MM.1S (cell line): ENCODE measurements at regions not wholly inside any gene's neighbourhood (a gene's known extent, or its start where the extent isn't known, plus 50 kb on each side); places are given as distances from the start of the nearest gene placed in this dataset.

Experiments
- DNase-seq: peaks from one replicate; pipeline ENCODE4 v3.0.0-alpha.2; 2015
- H2AFZ ChIP-seq: fragments of 300-600 bp; sonication (generic); 2 replicates; pipeline ENCODE4 v1.6.0; 2016; ENCODE audit warnings: antibody characterized with exemption, low read length
- H3F3A ChIP-seq: fragments of 300-600 bp; sonication (generic); 2 replicates; pipeline ENCODE4 v1.6.1; 2016; ENCODE audit warnings: mild to moderate bottlenecking, antibody characterized with exemption, low read length, moderate library complexity, mixed read lengths; ENCODE audit not compliant: insufficient read depth
- H3K27ac ChIP-seq: fragments of 300-600 bp; sonication (generic); 2 replicates; pipeline ENCODE4 v1.5.1; 2016; ENCODE audit warnings: mild to moderate bottlenecking, low read length
- H3K27me3 ChIP-seq: fragments of 300-600 bp; sonication (generic); replicated peaks from 2 replicates; pipeline ENCODE4 v1.6.0; 2016; ENCODE audit warnings: low read length; ENCODE audit not compliant: insufficient read depth
- H3K36me3 ChIP-seq: fragments of 300-600 bp; sonication (generic); replicated peaks from 2 replicates; pipeline ENCODE4 v1.6.1; 2016; ENCODE audit warnings: mild to moderate bottlenecking, low read length, mixed read lengths; ENCODE audit not compliant: insufficient read depth
- H3K4me1 ChIP-seq: fragments of 300-600 bp; sonication (generic); 2 replicates; pipeline ENCODE4 v1.6.1; 2016; ENCODE audit warnings: low read length, mixed read lengths
- H3K4me2 ChIP-seq: fragments of 300-600 bp; sonication (generic); 2 replicates; pipeline ENCODE4 v1.6.0; 2016; ENCODE audit warnings: low read depth, low read length
- H3K4me3 ChIP-seq: fragments of 300-600 bp; sonication (generic); 2 replicates; pipeline ENCODE4 v1.5.1; 2016; ENCODE audit warnings: low read length, mixed read lengths
- H3K79me2 ChIP-seq: fragments of 300-600 bp; sonication (generic); 2 replicates; pipeline ENCODE4 v1.6.1; 2016; ENCODE audit warnings: mixed run types, low read length, mixed read lengths
- H3K9ac ChIP-seq: fragments of 300-600 bp; sonication (generic); 2 replicates; pipeline ENCODE4 v1.6.1; 2016; ENCODE audit warnings: low read length, mixed read lengths
- H3K9me2 ChIP-seq: fragments of 300-600 bp; sonication (generic); replicated peaks from 2 replicates; pipeline ENCODE4 v1.6.1; 2016; ENCODE audit warnings: mild to moderate bottlenecking, low read length, mixed read lengths; ENCODE audit not compliant: insufficient read depth
- H3K9me3 ChIP-seq: fragments of 300-600 bp; sonication (generic); replicated peaks from 2 replicates; pipeline ENCODE4 v1.6.1; 2016; ENCODE audit warnings: mild to moderate bottlenecking, low read length, mixed read lengths; ENCODE audit not compliant: insufficient read depth
- H4K20me1 ChIP-seq: fragments of 300-600 bp; sonication (generic); 2 replicates; pipeline ENCODE4 v1.6.1; 2016; ENCODE audit warnings: mild to moderate bottlenecking, low read length, moderate library complexity, mixed read lengths; ENCODE audit not compliant: insufficient read depth
- EZH2 ChIP-seq: fragments of 300-600 bp; sonication (generic); optimal IDR thresholded peaks from 2 replicates; pipeline ENCODE3; 2017; ENCODE audit warnings: low read depth, mild to moderate bottlenecking, antibody characterized with exemption, low read length, mixed read lengths
- EZH2phosphoT487 ChIP-seq: fragments of 300-600 bp; sonication (generic); IDR thresholded peaks from 2 replicates; pipeline ENCODE4 v1.6.1; 2018; ENCODE audit warnings: antibody characterized with exemption, low read length
- TF ChIP-seq, protein P1 (sequence below): fragments of 300-600 bp; sonication (generic); IDR thresholded peaks from 2 replicates; pipeline ENCODE4 v1.5.1; 2016; ENCODE audit warnings: antibody characterized with exemption, low read length, mixed read lengths

DNA sequence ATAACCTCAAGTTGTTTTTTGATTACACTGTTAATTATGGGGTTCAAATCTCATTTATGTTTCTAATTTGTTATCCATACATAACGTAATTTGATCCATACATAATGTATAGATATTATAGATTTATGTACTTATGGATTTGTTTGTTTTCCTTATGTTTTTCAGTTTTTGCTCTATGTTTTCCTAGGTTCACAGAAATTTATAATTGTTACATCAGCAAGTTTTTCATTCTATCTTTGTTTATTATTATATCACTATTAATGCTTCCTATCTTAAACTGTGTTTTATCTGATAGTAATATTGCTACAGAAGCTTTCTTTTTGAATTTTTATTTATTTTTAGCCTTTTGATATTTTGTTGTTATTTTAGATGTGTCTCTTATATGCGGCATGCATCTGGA lies 194.3 kb upstream of the SOX21 start:
- Histone ChIP-seq H3F3A (no peaks in the 10 kb centered on the region), H4K20me1 (no peaks in the 10 kb centered on the region), H3K9me3 (no peaks in the 10 kb centered on the region), H3K79me2 (no peaks in the 10 kb centered on the region), H3K27ac (no peak overlapping the region), H3K4me2 (no peak overlapping the region), H3K9ac (no peak overlapping the region), H3K36me3 (no peaks in the 10 kb centered on the region), H3K4me3 (no peak overlapping the region), H2AFZ (no peak overlapping the region), H3K9me2 (no peaks in the 10 kb centered on the region), H3K27me3 (no peaks in the 10 kb centered on the region), H3K4me1 (no peaks in the 10 kb centered on the region)
- DNase-seq = no peak
- TF ChIP-seq EZH2phosphoT487 (no peak), EZH2 (no peak)
- TF ChIP-seq, protein P1, sequence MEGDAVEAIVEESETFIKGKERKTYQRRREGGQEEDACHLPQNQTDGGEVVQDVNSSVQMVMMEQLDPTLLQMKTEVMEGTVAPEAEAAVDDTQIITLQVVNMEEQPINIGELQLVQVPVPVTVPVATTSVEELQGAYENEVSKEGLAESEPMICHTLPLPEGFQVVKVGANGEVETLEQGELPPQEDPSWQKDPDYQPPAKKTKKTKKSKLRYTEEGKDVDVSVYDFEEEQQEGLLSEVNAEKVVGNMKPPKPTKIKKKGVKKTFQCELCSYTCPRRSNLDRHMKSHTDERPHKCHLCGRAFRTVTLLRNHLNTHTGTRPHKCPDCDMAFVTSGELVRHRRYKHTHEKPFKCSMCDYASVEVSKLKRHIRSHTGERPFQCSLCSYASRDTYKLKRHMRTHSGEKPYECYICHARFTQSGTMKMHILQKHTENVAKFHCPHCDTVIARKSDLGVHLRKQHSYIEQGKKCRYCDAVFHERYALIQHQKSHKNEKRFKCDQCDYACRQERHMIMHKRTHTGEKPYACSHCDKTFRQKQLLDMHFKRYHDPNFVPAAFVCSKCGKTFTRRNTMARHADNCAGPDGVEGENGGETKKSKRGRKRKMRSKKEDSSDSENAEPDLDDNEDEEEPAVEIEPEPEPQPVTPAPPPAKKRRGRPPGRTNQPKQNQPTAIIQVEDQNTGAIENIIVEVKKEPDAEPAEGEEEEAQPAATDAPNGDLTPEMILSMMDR = no peak

DNA sequence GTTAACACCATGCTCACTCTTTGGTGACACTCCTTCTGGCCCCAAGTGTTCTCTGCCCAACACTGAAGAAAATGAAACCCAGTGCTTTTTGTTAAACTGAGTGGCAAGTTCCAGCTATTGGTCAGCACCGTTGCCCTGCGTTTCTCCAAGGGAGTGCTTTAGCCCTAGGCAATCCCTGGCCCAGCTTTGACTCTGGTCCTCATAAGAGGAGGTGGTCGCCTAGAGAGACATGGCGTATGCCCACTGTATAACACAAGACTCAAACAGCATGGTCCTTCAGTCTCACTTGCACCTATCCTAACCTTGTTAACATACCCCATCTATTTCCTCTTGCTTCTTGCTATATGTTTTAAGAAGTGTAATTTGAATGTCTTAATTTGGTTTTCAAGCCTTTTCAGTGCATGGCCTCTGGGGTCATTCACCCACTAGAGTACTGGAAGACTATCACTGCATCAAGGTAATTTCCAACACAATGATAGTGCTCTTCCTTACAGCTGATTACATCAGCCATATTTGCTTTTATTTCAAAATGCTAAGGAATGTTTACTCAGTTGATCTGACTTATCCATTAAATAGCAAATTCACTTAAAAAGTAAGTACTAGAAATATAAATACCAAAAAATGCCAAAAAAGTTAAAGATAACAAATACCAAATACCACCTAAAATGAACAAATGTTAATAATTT lies 190.5 kb upstream of the SOX21 start:
- TF ChIP-seq, protein P1 = no peak
- TF ChIP-seq EZH2phosphoT487 (no peak), EZH2 (no peak)
- H3K4me3 ChIP-seq = no peak overlapping the region

DNA sequence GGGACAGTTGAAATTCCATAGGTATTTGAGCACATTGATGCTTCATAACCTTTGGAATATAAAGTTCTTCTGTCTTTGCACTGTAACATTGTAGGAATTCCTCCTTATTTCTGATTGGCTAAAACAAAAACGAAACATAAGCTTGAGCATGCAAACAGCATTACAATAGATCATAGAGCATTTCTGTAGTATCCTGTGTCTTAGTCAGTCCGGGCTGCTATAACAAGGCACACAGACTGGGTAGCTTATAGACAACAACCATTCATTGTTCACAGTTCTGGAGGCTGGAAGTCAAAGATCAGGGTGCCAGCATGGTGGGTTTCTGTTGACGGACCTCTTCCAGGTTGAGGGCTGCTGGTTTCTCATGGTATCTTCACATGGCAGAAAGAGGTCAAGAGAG lies 188.7 kb upstream of the SOX21 start:
- H3K9me2 ChIP-seq = no peaks in the 10 kb centered on the region
- no peak overlapping the region for H3K27ac ChIP-seq
- H2AFZ ChIP-seq = no peak overlapping the region
- H3K9ac ChIP-seq = no peak overlapping the region
- no peaks in the 10 kb centered on the region for H3K79me2 ChIP-seq
- no peaks in the 10 kb centered on the region for H3K9me3 ChIP-seq
- H3K27me3 ChIP-seq = no peaks in the 10 kb centered on the region
- TF ChIP-seq, protein P1 = no peak
- no peak for TF ChIP-seq EZH2
- TF ChIP-seq EZH2phosphoT487 = no peak
- H3K36me3 ChIP-seq = no peaks in the 10 kb centered on the region
- no peak overlapping the region for H3K4me2 ChIP-seq
- H3K4me1 ChIP-seq = no peaks in the 10 kb centered on the region
- H3K4me3 ChIP-seq = no peak overlapping the region
- no peak for DNase-seq
- no peaks in the 10 kb centered on the region for H4K20me1 ChIP-seq
- no peaks in the 10 kb centered on the region for H3F3A ChIP-seq

More for the DNA sequence above, 190.5 kb upstream of the SOX21 start:
- Histone ChIP-seq H3K4me2 (no peak overlapping the region), H3F3A (no peaks in the 10 kb centered on the region), H3K4me1 (no peaks in the 10 kb centered on the region), H3K36me3 (no peaks in the 10 kb centered on the region), H3K27me3 (no peaks in the 10 kb centered on the region), H3K27ac (no peak overlapping the region), H3K9me2 (no peaks in the 10 kb centered on the region), H2AFZ (no peak overlapping the region), H3K79me2 (no peaks in the 10 kb centered on the region), H3K9ac (no peak overlapping the region), H3K9me3 (no peaks in the 10 kb centered on the region), H4K20me1 (no peaks in the 10 kb centered on the region)
- DNase-seq = no peak
